Germinal center (tissue), 1 donor: ENCODE measurements at regions not wholly inside any gene's neighbourhood (a gene's known extent, or its start where the extent isn't known, plus 50 kb on each side); places are given as distances from the start of the nearest gene placed in this dataset.
"Not testable (repeated sequence)": the region's sequence is repeated elsewhere in the genome, so short reads cannot be mapped to it uniquely, and the experiment has no call there.

Source experiments
- DNase-seq: peaks from one replicate; pipeline ENCODE4 v3.0.0; 2012; ENCODE audit warnings: mixed read lengths, low spot score

DNA sequence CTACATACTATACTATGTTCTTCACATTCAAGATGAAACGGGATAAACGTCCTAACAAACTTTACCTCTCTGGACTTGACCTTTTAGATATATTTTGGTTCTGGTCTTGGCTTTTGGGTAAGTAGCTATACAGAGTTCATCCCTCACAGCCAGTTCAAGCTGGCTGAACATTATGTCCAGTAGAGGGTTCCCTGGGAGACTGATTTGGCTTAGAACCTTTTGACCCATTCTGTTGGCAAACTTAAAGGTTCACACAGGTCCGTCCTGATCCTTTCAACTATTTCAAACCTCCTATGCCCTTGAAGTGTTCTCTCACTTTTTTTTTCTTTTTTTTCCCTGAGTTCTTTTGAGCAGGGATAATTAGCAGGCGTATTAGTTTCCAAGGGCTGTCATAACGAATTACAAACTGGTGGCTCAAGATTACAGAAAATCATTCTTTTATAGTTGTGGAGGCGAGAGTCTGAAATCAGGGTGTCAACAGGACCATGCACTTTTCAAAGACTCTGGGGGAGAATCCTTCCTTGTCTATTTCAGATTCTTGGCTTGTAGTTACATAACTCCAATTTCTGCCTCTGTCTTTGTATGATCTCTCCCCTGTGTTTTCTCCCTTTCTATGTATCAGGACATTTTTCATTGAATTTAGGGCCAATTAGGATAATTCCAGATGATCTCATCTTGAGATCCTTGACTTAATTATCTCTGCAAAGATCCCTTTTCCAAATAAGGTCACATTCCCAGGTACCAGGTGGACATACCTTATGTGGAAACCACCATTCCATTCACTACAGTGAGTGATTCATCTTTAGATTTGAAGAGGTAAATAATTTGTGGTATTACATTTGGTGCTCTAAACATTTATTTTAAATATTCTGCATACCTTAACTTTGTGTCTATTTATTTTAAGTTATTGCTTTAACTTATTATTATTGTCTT, 257.4 kb upstream of the USP25 start:
- DNase-seq, result no peak

- DNase-seq, result not testable (repeated sequence)
Observed at GRCh38 chr21:15477773-15478172, 252.0 kb upstream of the USP25 start.

GRCh38 chr21:15480160-15480559, 249.6 kb upstream of the USP25 start:
- DNase-seq, result no peak

DNA sequence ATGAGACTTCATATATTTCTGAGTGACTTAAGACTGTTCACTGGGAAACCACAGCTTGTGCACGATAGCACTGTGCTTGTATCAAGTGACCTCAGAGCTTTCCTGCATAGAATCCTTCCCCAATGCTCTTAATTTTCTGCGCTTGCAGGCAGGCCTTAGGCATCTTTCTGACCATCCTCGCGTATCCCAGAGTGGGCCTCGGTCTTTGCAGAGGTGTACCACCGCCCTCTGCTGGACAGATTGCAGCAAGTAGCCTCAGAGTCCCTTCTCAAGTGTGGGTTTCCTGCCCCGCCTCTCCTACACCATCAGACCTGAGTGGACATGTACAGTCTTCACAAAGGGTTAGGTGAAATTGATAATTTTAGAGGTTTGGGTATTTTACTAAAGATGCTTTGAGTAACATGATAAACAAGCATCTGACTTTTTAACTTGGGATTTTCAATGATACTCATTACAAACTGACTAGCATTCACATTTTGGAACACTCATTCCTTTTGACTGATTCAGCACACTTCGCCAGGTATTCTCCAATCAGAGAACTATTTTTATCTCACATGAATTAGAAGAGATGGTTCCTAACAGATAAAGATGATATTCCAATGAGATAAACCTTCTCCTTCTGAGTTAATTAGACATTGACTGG, 246.5 kb upstream of the USP25 start:
- peak; percentile 52 for DNase-seq

DNA sequence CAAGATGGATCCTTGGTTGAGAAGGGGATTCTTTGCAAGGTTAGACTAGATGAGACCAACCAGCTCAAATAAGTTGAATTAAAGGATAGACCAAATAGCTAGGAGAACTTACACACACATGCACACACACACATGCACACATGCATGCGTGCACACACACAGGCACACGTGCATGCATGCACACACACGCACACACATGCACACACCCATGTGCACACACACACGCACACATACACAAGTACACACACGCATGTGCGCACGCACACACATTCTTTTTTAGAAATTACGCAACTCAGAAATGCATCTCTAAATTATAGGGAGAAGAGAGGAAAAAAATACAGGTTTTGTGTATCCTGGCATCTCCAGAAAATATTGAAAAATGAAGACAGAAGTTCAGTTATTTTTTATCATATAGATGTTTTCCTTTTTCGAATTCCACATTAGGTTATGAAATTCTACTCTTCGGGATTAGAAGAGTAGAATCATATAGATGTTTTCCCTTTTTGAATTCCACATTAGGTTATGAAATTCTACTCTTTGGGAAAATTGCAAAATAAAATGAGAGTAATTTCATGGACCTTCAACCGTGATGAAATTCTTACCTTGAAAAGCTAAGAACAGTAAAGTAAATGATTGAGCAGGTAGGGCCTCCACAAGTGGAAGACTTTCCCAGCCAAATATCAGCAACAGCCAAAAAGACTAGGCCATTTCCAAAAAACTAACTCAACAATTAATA, 243.2 kb upstream of the USP25 start:
- DNase-seq, result no peak

DNA sequence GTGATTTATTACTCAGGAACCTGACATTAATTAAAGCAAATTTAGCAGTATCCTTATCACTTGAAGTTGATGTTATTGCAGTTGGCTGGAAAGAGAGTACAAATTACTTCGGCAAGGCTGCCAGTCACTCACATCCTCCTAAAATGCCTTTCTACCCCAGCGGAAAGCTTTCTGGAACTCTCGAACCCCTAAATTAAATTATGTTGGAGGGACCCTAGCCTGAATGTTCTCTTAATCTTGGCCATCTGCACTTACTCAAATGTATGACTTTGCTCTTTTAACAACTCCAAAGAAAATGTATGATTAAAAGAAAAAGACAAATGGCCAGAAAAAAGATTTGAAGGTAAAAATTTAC, 242.6 kb upstream of the USP25 start:
- no peak for DNase-seq

GRCh38 chr21:15491100-15491499, 238.7 kb upstream of the USP25 start:
- no peak for DNase-seq

DNA sequence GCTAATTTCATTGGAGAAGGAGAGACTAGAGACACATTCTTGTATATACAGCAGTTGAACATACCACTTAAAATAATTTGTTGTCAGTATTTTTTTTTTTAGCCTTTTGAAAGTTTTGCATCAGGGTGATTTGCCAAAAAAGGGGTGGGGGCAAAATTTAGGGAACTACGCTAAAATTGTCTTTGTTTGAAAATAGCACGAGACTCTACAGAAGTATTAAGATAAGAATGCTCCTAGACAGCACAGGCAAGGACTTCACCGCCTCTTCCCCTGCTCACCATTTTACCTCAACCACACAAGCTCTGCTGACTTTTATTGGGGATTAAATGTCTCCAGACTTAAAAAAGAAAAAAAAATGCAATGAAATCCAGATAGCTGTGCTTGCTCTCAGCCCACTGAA, 236.1 kb upstream of the USP25 start:
- no peak for DNase-seq

DNA sequence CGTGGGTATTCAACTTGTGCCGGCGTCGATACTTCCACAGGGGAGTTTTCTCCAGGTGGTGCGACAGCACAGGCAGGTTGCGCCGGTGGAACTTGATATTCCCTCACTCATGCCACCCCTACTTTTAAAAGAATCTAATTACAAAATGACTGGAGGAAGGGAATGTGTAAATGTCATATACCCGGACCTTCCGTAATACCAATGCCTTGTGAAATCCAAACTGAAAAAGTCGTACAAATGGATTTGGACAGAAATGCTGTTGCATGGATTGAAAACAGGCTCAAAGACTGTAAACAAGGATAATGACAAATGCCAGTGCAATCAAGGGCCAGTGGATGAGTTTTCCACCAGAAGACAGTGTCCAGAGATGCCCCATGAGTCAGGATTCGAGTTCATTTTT, 235.3 kb upstream of the USP25 start:
- DNase-seq, result no peak

- DNase-seq, result no peak
Observed at GRCh38 chr21:15495965-15496364, 233.8 kb upstream of the USP25 start.

DNA sequence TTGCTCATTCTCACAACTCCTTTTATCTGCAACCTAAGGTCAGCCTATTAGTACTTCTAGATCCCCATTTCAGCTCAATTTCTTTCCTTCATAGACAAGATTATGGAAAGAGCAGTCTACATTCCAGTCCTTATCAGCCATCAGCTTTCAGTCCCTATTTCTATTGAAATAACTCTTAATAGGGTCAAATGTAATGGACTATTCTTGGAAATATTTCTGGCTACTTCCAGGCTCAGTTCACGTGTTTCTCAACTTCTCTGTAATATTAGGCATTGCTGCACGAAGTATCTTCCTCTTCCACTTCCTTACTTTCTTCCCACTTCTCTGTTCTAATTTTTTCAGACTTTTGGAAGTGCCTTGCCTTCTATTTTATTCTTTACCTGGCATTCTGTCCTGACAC, 232.9 kb upstream of the USP25 start:
- no peak for DNase-seq

GRCh38 chr21:15498455-15498854, 231.3 kb upstream of the USP25 start:
- no peak for DNase-seq

DNA sequence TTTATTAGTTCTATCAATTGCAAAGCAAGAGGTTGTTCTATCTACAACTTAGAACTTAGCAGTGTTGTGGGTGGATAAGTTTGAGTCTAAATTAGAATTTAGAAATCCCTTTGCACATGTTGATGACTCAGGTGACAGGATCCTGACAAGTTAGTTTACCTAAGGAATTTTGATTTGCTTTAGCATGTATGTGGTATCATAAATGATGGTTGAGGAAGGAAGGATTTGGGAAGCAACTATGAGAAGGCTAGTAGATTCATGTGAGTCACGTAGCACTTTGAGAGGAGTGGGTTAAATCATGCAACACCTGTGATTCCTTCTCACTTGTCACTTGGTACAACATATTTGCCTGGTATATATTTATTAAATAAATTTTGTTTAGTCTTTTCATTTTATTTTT, 223.7 kb upstream of the USP25 start:
- no peak for DNase-seq

- no peak for DNase-seq
Observed at GRCh38 chr21:15508554-15508953, 221.2 kb upstream of the USP25 start.

- DNase-seq, result peak; percentile 42
Observed at GRCh38 chr21:15514073-15514946, 215.5 kb upstream of the USP25 start.

DNA sequence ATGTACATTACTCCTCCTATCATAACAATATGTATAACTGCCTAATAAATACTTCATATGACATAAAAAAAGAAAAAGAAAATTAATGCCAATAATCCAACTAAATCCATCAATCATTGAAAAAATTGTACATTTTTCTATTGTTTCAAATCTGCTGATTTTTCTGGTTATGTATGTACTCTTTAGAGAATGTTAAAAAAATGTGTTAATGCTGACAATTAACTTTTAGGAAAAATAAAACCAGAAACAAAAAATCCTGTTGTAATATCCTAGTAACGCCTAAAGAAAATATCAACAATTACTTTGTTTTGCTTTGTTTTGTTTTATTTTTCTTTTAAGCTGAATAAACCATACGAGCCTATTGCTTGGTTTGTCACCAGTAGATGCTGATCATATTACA, 213.9 kb upstream of the USP25 start:
- no peak for DNase-seq

GRCh38 chr21:15517394-15517793, 212.4 kb upstream of the USP25 start:
- DNase-seq, result no peak

DNA sequence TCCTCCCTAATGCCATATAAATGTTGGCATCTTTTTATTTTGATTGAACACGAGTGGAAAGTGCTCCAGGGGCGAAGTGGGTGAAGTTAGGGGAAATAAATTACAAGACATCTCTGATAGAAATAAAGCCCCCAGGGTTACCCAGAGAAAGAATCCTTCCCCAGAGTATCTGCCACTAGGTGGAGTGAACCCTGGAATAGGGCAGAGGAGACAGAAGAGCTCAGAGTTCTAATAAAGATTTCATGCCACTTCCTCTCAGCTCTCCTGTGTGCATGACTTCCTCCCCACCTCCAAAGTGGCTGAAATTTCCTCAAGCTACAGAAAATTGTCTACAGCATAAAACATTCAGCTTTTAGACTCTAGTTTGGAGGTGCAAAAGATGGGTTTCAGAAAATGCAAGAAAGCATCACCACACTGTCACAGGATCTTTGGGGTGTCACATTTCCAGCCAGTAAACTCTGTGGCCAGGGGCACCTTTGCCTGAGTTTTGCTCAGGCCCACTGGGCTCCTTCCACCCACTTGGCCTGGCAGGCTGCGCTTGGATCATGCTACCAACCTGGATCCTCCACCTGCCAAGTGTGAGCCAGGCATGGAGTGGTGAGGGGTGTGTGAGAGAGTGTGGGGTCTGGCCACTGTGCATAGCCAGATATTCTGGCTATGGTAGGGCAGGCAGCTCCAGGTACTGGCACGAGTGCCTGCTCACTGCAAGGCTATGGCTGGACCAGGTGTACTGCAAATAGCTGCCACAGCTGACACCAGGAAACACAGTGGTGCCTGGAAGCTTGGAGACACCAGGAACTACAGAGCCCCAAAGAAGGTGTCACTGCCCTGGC, 208.8 kb upstream of the USP25 start:
- peak; percentile 8 for DNase-seq

DNA sequence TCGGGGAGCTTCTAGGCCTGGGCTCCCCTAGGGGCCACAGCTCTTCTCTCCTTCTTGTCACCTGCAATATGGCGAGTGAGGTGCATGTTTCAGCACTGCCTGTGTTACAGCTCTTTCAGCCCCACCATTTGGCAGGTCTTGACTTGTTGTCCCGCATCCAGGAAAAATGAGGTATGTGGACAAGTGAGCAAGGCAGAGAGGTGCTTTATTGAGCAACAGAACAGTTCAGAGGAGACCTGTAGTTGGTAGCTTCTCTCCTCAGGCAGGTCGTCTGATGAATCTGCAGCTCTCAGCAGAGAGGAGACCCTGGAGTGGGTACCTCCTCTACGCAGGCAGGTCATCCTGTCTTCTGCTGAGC, 208.2 kb upstream of the USP25 start:
- no peak for DNase-seq

GRCh38 chr21:15522148-15522547, 207.6 kb upstream of the USP25 start:
- DNase-seq, result no peak

- no peak for DNase-seq
Observed at GRCh38 chr21:15524855-15525254, 204.9 kb upstream of the USP25 start.
